WTC11 (cell line): ENCODE measurements at regions not wholly inside any gene's neighbourhood (a gene's known extent, or its start where the extent isn't known, plus 50 kb on each side); places are given as distances from the start of the nearest gene placed in this dataset.

Source experiments
- CREB1 ChIP-seq: sonication (generic); formaldehyde crosslinking; IDR thresholded peaks from 2 replicates; pipeline ENCODE4 v1.8.0; 2023; ENCODE audit warnings: mild to moderate bottlenecking, missing genetic modification reagents
- CTCF ChIP-seq: fragments of 200-600 bp; IDR thresholded peaks from 2 replicates; pipeline ENCODE4 v1.8.0; 2022; ENCODE audit warnings: antibody characterized with exemption
- HMGXB4 ChIP-seq: sonication (generic); formaldehyde crosslinking; IDR thresholded peaks from 2 replicates; pipeline ENCODE4 v1.8.1; 2023; ENCODE audit warnings: mild to moderate bottlenecking, moderate library complexity, missing genetic modification reagents
- MLX ChIP-seq: sonication (generic); formaldehyde crosslinking; IDR thresholded peaks from 2 replicates; pipeline ENCODE4 v1.8.1; 2023; ENCODE audit warnings: mild to moderate bottlenecking, missing genetic modification reagents, moderate library complexity
- NR2C2 ChIP-seq: sonication (generic); formaldehyde crosslinking; IDR thresholded peaks from 2 replicates; pipeline ENCODE4 v1.8.0; 2022; ENCODE audit warnings: mild to moderate bottlenecking, missing genetic modification reagents
- SMAD3 ChIP-seq: sonication (generic); formaldehyde crosslinking; IDR thresholded peaks from 2 replicates; pipeline ENCODE4 v1.8.0; 2022; ENCODE audit warnings: missing genetic modification reagents, mild to moderate bottlenecking, borderline replicate concordance
- SOX15 ChIP-seq: fragments of 250-450 bp; sonication (Bioruptor Pico); IDR thresholded peaks from 2 replicates; pipeline ENCODE4 v1.9.0; 2021; ENCODE audit warnings: mild to moderate bottlenecking
- USF1 ChIP-seq: sonication (generic); formaldehyde crosslinking; IDR thresholded peaks from 2 replicates; pipeline ENCODE4 v1.8.0; 2022; ENCODE audit warnings: mild to moderate bottlenecking, missing genetic modification reagents
- TF ChIP-seq, protein P1 (sequence below): sonication (generic); formaldehyde crosslinking; IDR thresholded peaks from 2 replicates; pipeline ENCODE4 v1.8.0; 2022; ENCODE audit warnings: missing genetic modification reagents

- TF ChIP-seq CTCF (no peak), USF1 (CRISPR knock-in tag) (no peak), HMGXB4 (no peak), NR2C2 (CRISPR knock-in tag) (no peak), SOX15 (CRISPR knock-in tag) (no peak), SMAD3 (CRISPR knock-in tag) (no peak), CREB1 (CRISPR knock-in tag) (no peak), MLX (CRISPR knock-in tag) (no peak)
- TF ChIP-seq, protein P1, sequence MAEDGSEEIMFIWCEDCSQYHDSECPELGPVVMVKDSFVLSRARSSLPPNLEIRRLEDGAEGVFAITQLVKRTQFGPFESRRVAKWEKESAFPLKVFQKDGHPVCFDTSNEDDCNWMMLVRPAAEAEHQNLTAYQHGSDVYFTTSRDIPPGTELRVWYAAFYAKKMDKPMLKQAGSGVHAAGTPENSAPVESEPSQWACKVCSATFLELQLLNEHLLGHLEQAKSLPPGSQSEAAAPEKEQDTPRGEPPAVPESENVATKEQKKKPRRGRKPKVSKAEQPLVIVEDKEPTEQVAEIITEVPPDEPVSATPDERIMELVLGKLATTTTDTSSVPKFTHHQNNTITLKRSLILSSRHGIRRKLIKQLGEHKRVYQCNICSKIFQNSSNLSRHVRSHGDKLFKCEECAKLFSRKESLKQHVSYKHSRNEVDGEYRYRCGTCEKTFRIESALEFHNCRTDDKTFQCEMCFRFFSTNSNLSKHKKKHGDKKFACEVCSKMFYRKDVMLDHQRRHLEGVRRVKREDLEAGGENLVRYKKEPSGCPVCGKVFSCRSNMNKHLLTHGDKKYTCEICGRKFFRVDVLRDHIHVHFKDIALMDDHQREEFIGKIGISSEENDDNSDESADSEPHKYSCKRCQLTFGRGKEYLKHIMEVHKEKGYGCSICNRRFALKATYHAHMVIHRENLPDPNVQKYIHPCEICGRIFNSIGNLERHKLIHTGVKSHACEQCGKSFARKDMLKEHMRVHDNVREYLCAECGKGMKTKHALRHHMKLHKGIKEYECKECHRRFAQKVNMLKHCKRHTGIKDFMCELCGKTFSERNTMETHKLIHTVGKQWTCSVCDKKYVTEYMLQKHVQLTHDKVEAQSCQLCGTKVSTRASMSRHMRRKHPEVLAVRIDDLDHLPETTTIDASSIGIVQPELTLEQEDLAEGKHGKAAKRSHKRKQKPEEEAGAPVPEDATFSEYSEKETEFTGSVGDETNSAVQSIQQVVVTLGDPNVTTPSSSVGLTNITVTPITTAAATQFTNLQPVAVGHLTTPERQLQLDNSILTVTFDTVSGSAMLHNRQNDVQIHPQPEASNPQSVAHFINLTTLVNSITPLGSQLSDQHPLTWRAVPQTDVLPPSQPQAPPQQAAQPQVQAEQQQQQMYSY = no peak
Observed at GRCh38 chr12:100720016-100720654, 74.4 kb upstream of the ANO4 start.
